ENCODE measurements at regions not wholly inside any gene's neighbourhood (a gene's known extent, or its start where the extent isn't known, plus 50 kb on each side); places are given as distances from the start of the nearest gene placed in this dataset.

DNA sequence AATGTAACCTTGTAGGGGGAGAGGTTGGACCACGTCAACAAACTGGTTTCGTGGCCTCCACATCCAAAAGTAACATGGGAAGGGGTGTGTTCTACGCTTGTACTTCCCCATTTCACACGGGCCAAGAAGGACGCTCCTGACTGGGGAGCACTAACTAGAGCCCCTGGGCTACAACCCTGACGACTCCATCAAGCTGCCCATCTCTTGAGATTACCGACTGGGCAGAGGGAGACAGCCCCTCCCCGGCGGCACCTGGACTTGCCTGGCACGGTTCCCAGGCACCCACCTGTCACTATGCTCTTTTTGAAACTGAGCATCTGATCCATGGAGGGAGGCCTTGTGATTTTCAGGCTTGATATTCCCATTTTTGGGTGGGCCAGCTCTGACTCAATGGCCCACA, 68.5 kb downstream of the SHANK2 start:
- TF ChIP-seq, protein P1, sequence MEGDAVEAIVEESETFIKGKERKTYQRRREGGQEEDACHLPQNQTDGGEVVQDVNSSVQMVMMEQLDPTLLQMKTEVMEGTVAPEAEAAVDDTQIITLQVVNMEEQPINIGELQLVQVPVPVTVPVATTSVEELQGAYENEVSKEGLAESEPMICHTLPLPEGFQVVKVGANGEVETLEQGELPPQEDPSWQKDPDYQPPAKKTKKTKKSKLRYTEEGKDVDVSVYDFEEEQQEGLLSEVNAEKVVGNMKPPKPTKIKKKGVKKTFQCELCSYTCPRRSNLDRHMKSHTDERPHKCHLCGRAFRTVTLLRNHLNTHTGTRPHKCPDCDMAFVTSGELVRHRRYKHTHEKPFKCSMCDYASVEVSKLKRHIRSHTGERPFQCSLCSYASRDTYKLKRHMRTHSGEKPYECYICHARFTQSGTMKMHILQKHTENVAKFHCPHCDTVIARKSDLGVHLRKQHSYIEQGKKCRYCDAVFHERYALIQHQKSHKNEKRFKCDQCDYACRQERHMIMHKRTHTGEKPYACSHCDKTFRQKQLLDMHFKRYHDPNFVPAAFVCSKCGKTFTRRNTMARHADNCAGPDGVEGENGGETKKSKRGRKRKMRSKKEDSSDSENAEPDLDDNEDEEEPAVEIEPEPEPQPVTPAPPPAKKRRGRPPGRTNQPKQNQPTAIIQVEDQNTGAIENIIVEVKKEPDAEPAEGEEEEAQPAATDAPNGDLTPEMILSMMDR (IDR thresholded peaks at IDR 0.05): no peak
- TF ChIP-seq POLR2AphosphoS5 (IDR thresholded peaks at IDR 0.05): no peak

All from gastroesophageal sphincter (tissue), 3 donors.